GM18861 (cell line): ENCODE measurements at regions not wholly inside any gene's neighbourhood (a gene's known extent, or its start where the extent isn't known, plus 50 kb on each side); places are given as distances from the start of the nearest gene placed in this dataset.

Source experiments
- ATAC-seq: cut with Tn5 transposase; IDR thresholded peaks from one replicate; pipeline ENCODE4 v1.9.1; 2021; ENCODE audit not compliant: unreplicated experiment

DNA sequence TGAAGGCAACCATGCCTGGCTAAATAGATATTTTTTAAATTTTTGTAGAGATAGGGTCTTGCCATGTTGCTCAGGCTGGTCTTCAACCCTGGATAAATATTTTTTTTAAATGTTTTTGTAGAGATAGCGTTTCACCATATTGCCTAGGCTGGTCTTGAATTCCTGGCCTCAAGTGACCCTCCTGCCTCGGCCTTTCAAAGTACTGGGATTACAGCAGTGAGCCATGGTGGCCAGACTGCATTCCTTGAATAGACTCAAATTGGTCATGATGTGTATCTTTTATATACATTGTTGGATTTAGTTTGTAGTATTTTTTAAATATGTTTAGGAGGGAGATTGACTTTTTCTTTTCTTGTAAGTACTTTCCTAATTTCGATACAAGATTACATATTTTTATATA, 325.7 kb upstream of the C11orf87 start:
- ATAC-seq: no peak

- ATAC-seq: no peak
These were observed 315.7 kb upstream of the C11orf87 start for GRCh38 chr11:109106151-109106906.

GRCh38 chr11:109109150-109109549, 312.8 kb upstream of the C11orf87 start:
- ATAC-seq: no peak

GRCh38 chr11:109109571-109110315, 312.2 kb upstream of the C11orf87 start:
- ATAC-seq: no peak

- no peak for ATAC-seq
These were observed 309.7 kb upstream of the C11orf87 start for GRCh38 chr11:109112261-109112660.

DNA sequence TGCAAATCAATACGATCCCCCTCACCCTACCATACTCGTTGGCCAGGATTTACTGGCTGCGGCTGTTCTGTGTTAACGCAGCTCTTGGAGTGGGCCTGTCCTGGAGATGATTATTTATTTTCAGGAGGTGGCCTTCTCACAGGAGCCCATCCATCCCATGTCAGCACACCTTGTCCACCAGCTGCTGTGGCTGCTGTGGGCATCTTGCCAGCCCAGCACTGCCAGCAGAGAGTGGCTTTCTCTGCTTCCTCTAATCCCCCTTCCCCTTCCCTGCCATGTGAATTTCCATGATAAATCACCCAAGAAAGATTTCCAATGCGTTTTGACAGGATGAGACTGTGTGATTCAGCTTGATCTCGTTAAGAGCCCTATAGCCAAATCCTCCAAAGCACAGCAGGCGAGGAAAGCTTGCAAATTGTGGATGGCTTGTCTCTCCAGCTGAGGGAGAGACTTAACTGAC, 309.1 kb upstream of the C11orf87 start:
- no peak for ATAC-seq

DNA sequence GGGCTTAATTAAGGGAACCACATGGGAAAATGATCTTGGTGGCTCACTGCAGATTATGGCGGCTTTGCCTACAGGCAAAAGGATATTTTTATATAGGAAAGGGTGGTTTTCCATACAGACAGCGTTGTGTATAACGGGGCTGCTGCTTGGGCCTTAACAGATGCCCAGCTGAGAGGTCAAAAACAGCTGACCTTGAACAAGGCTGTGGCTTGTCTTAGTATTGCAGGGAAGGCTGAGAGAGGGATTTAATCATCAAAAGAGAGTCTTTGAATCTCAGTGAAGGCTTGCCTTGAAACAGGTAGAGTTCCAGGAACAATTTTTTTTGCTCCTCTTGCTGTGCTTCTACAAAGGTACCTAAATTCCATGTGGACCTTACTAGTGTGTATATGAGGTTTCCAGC, 301.6 kb upstream of the C11orf87 start:
- ATAC-seq: no peak

- no peak for ATAC-seq
These were observed 300.6 kb upstream of the C11orf87 start for GRCh38 chr11:109121173-109121932.

DNA sequence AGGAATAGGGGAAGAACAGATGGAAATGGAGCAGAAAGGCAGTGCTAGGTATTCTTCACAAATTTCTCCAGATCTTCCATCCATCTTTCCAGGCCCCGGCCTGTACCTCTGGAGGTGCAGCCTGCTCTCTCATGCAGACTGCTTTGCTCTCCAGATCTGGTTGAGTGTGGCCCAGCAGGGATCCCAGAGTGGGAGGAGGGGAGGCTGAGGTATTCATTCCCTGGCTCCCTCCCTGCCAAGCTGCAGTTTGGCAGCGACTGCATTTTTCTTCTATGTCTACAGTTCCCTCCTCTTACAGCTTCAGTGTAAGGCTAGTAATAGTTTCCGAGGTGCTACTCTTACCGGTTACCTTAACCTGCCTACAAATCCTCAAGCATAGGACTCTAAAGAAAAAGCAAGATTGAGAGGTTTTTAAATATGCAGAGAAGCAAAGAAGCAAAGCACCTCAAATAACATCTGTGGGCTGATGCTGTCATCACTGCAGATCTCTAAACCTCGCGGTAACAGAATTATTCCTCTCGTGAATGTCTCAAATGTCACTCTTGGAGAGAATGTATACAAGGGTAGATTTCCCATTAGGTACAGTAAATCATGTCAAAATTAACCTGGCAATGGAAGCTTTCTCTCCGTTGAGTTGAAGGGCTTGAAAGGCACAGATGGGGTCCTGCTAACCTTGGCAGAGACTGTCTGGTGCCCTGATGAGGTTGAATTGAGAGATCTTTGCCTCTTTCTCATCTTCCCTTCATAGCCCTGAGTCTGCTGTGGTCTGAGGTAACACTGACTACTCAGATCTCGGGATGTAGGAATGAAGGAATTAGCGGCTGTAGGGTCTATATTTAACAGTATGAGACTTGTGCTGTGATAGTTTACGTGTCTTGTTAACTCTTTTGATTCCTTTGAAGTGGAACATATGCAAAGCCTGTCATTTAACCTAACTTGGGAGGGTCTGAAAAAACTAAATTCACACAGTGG, 297.9 kb upstream of the C11orf87 start:
- ATAC-seq: no peak

DNA sequence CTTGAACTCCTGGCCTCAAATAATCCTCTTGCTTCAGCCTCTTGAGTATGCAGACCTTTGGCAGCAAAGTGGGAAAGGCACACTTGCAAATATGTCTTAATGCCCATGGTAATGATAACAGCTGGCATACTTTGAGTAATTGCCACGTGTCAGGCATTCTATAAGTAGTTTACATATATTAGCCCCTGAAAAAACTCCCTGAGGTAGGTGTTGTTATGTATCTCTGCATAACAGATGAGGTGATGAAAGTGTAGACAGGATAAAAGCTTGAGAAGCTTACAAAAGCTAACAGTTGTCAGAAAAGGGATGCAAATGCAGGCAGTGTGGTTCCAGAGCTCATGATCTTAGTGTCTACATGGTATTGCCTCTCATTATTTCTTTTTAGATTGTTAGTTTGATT, 291.1 kb upstream of the C11orf87 start:
- no peak for ATAC-seq

GRCh38 chr11:109132539-109132938, 289.5 kb upstream of the C11orf87 start:
- no peak for ATAC-seq

DNA sequence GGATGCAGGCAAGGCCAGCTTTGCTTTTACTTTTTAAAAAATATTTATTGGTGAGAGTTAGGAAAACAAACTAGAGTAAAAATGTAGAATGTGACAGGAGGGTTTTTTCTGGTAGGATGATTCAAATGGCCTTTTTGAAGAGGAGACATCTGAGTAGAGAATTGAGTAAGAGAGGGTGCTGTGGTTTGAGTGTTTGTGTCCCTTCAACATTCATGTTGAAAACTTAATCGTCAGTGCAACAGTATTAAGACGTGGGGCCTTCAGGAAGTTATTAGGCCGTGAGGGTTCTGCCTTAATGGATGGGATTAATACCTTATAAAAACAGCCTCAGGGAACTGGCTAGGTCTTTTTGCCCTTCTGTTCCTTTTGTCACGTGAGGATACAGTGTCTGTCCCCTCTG, 288.8 kb upstream of the C11orf87 start:
- no peak for ATAC-seq

DNA sequence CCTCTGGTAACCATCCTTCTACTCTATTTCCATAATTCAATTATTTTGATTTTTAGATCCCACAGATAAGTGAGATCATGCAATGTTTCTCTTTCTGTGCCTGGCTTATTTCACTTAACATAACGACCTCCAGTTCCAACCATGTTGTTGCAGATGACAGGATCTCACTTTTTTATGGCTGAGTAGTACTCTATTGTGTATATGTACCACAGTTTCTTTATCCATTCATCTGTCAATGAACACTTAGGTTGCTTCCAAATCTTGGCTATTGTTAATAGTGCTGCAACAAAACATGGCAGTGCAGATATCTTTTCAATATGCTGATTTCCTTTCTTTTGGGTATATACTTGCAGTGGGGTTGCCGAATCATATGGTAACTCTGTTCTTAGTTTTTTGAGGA, 286.4 kb upstream of the C11orf87 start:
- ATAC-seq: no peak

GRCh38 chr11:109138196-109138595, 283.8 kb upstream of the C11orf87 start:
- no peak for ATAC-seq

GRCh38 chr11:109140426-109140825, 281.6 kb upstream of the C11orf87 start:
- ATAC-seq: no peak

- no peak for ATAC-seq
These were observed 281.0 kb upstream of the C11orf87 start for GRCh38 chr11:109140857-109141515.

DNA sequence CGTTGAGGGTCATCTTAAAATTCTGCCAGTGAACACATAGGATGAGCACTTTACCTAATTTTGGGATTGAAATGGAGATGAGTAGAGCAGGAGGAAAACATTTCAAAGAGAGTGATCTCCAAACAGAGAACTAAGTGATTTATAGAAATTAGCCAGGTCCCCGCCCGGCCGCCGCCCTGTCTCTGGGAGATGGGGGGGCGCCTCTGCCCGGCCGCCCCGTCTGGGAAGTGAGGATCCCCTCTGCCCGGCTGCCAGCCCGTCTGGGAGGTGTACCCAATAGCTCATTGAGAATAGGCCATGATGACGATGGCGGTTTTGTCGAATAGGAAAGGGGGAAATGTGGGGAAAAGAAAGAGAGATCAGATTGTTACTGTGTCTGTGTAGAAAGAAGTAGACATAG, 276.7 kb upstream of the C11orf87 start:
- no peak for ATAC-seq

DNA sequence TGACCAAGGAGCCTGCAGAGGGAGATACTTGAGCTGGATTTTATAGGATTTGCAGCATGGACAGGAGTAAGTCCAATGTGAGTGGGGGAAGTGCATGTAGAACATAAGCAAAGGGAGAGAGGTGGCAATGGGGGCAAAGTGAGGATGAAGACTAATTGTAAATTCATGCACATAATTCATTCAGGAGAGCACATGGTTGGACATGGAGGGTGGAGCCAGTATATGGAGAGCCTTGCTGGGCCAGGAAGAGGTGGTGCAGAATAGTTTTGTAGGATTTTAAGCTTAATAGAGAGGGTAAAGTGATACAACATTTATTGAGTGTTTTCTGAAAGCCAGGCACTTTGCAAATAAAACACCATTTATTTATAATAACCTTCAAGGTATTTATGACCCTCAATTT, 274.3 kb upstream of the C11orf87 start:
- ATAC-seq: no peak

DNA sequence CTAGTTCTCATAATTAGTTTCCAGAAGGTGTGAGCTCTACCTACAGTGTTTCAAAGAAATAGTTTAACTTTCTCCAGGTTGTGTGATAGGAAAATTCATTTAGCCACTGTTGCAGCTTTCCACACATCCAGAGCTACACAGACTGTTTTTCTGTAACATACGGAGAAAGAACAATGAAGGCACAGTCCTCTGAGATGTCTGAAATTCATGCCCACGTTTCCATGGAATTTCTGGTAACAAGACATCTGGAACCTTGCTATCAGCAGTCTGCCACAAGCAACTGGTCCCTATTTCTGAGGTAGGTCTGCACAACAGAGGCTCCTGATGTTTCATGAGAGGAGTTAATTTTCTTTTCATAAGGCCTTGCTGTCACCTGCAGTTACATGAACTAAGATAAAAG, 273.3 kb upstream of the C11orf87 start:
- no peak for ATAC-seq

- no peak for ATAC-seq
These were observed 271.4 kb upstream of the C11orf87 start for GRCh38 chr11:109150581-109150980.
